GM21529 (cell line): ENCODE measurements at regions not wholly inside any gene's neighbourhood (a gene's known extent, or its start where the extent isn't known, plus 50 kb on each side); places are given as distances from the start of the nearest gene placed in this dataset.
"Not testable (repeated sequence)": the region's sequence is repeated elsewhere in the genome, so short reads cannot be mapped to it uniquely, and the experiment has no call there.

Experiments
- ATAC-seq: cut with Tn5 transposase; IDR thresholded peaks from one replicate; pipeline ENCODE4 v1.9.1; 2021; ENCODE audit not compliant: unreplicated experiment

DNA sequence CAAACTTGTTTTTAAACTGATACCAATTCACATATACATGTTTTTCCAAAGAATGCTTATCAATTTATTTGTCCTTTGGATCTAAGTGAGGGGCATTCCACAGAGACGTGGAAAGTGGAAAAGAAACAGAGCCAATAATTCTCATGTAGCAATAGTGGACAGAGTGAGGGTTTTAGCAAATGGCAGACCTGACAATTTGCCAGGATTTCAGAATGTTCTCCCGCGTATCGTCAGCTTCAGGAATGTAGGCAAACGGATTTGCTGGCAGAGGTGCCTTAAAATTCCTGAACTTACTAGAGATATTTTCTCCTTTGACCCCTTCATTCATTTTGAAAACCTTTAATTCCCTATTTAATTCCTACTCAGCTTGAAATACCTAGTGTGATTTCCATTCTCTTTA is 193.4 kb upstream of the CPHXL start:
- no peak for ATAC-seq

DNA sequence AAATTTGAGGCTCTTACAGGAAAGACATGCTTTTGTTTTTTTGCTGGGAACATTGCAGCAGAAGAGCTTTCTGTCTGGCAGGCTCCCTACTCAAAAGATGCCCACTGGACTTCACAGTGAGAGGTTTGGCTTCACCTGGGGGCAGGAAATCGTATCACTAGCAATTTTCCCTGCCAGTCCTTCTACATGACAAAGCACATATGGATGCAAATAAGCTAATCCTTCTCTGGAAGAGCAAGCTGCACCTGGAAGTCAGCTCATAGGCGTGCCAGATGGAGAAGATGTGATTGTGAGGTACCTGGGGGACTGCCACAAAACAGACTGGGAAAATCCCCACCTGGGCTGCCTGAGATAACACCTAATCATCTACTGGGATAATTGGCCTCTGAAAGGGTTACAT is 195.0 kb upstream of the CPHXL start:
- ATAC-seq = no peak

DNA sequence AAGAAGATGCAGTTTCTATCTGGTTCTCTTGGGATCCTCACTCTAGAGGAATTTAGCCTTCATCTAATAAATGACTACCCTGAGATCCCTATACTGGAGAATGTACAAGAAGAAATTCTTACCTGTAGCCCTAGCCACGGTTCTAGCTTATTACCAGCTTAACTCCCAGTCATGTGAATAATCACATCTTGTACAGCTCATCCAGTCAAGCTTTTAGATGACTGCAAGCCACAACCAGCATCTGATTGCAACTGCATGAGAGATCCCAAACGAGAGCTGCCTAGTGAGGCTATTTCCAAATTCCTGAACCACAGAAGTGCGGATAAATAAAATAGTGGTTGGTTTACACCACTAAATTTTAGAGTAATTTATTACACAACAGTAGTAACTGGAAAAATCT is 196.0 kb upstream of the CPHXL start:
- no peak for ATAC-seq

DNA sequence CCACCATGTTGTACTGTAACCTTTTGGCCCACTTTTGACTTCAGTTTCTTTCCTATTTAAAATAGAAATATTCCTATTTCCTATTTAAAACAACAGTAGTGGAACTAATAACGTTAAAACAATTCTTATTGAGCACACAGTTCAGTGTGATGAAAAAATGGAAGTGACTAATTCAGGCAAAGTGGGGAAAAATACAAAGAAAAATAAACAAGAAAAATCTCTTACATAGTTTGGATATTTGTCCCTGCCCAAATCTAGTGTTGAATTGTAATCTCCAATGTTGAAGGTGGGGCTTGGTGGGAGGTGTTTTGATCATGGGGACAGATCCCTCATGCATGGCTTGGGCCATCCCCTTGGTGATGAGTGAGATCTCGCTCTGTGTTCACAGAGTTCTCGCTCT is 198.1 kb upstream of the CPHXL start:
- ATAC-seq = no peak

DNA sequence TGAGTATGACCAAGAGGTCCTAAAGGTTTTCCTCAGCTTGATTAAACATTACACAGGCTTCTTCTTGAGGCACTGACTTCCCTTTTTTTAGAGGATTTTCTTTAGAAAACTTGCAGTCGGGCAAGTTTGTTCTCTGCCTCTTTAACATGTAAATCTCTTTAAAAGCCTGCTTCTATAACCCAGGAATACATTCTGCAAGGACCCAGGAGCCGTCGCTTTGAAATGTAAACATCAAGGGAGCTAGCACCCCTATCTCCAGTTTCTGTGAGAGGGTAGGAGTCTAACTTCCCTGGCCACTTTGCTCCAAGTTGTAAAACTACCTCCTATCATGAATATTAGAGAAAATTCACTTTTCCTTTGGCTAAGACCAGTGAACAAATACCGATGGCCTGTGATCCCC is 201.5 kb upstream of the CPHXL start:
- no peak for ATAC-seq

DNA sequence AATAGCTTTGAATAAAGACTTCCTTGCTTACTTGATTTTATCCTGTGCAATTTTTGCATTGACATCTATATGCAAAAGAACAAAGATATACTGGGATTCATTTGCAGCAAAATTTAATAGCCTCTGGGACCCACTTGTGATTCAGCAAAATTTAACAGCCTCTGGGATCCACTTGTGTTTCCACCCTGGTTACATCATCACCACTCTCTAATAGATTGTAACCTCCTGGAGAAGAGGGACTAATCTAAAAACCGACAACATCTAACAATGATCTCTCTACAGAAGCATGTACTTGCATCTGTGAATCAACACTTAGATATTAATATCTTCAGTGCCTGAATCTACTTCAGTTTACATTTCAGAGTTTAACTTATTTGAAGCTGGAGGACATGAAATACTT is 202.0 kb upstream of the CPHXL start:
- ATAC-seq = no peak

DNA sequence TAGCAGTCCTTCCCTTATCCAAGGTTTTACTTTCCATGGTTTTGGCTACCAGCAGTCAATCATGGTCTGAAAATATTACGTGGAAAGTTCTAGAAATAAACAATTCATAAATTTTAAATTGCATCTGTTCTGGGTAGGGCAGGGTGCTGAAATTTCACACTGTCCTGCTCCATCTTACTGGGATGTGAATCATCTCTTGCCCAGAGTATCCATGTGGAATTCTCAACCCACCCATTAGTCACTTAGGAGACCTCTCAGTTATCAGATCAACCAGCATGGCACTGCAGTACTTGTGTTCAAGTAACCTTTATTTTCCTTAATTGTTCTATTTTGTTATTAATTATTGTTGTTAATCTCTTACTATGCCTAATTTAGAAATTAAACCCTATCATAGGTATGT is 202.8 kb upstream of the CPHXL start:
- ATAC-seq = no peak

DNA sequence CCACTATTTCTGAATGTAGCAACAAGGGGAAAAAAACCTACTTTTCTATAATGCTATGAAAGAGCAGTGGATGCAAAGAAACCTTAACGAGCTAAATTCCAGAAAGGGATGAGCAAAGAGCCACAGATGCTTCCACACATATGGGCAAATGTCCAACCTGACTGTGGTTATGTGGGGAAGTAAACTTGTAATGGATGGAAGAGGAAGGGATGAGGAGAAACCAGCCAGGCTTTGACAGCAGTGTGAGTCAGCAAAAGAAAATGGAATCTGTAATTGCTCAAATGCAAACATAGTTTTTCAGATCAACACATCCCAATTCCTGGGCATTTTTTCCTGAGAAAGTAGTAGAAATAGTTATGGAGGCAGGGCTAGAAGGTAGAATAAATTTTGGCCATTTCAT is 204.8 kb upstream of the CPHXL start:
- no peak for ATAC-seq

DNA sequence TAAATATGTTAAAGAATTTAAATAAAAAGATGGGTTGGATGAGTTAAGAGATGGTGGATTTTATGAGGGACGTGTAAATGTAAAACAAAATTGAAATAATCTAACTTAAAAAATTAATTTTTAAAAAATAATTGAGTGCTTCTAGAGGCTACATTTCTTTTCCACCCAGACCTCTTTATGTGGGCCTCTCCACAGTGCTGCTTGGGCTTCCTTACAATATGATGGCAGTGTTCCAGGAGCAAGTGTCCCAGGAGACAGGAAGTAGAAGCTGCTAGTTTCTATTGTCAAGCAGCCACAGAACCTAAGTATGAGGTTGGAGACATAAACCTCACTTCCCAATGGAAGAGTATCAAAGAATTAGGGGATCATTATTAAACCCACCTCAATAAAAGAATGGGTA is 205.7 kb upstream of the CPHXL start:
- ATAC-seq = no peak

DNA sequence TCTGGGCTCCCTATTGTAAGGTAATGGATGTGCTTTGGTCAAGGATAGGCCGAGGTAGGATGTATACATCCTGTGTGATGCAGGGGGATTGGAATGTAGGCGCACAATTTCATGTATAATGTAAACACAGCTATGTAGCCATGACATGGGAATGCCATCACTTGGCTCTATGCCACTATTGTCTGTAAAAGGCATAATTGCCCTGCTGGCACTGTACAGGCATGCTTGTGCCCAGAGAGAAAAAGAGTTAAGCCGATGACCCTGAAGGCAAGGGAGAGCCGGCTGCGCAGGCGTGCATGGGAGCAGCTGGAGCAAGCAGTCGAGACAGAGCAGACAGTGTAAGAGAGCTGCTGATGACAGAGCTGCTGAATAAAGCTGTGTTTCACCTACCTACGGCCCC is 212.5 kb upstream of the CPHXL start:
- no peak for ATAC-seq

DNA sequence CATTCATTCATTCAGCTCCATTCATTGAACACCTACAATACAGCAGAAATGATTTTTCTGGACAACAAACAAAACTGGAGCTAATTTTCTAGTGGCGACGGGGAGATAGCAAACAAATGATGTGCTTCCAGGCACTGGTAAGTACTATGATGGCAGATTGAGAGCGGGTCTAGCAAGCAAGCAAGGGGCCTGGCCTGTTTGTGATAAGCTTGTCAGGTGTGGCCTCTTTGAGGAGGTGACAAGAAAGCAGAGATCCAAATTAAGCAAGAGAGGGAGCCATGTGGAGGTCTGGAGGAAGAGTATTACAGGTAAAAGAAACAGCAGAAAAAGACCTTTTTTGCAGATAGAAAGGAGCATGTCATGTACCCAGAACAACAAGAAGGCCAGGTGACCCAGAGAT is 216.1 kb upstream of the CPHXL start:
- ATAC-seq = no peak

DNA sequence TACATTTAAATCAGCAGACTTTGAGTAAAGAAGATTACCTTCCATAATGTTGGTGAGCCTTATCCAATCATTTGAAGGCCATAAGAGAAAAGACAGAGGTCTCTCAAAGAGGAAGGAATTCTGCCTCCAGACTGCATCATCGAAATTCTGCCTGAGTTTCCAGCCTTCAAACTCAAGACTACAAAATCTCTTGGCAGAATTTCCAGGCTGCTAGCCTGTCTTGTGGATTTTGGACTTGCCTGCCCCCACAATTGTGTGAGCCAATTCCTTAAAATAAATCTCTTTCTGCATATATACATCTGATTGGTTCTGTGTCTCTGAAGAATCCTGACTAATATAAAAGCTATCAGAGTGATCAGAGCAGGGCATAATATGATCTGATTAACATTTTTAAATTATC is 216.6 kb upstream of the CPHXL start:
- ATAC-seq = no peak

DNA sequence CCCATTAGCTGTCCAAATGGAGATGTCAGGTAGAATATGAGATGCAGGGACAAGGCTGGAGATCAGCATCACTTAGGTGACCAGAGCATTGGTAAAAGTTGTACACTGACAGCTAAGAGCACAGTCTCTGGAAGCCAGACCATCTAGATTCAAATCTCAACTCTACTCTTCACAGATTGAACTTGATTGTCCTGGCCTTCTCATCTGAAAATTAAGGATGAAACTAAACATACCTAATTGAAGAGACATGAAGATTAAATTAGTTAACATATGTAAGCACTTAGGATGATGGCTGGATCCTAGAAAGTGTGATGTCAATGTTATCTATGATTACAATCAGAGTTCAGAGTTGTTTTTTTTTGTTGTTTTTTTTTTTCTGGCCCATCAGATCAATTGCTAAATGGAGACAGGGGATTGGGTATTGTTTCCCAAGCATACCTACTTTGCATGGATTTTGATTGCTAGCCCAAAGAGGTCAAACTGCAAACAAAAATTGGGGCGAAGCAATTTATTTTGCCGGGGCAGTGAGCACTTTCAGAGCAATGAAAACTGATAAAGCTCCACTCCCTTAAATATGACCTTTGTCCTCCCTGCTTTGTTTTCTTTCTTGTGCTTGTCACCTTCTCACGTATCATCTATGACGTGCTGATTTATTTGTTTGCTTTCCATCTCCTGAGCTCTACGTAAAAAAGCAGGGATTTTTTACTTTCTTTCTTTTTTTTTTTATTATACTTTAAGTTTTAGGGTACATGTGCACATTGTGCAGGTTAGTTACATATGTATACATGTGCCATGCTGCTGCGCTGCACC is 217.6 kb upstream of the CPHXL start:
- ATAC-seq = no peak

DNA sequence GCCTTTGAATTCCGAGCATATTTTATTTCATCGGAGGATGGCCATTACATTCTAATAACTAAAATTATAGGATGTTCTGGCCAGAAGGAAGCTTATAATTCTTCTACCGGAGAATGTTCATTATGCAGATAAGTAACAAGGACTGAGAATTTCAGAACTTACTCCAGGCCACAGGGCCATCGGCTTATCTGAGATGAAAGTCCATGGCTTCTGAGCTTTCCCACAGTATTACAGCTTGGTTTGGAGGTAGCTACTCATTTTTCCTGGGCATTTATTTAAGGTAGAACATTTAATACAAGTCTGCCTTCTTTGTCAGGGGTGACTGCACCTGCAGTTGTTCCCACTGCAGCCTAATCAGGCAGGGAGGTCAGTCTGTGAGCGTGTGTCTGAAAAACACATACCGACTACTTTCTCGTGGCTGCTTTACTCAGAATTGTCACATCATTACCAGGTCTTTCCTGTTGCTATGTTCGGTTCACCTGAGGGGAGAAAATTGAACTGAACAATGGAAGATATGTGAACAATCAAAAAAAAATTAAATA is 219.7 kb upstream of the CPHXL start:
- no peak for ATAC-seq

DNA sequence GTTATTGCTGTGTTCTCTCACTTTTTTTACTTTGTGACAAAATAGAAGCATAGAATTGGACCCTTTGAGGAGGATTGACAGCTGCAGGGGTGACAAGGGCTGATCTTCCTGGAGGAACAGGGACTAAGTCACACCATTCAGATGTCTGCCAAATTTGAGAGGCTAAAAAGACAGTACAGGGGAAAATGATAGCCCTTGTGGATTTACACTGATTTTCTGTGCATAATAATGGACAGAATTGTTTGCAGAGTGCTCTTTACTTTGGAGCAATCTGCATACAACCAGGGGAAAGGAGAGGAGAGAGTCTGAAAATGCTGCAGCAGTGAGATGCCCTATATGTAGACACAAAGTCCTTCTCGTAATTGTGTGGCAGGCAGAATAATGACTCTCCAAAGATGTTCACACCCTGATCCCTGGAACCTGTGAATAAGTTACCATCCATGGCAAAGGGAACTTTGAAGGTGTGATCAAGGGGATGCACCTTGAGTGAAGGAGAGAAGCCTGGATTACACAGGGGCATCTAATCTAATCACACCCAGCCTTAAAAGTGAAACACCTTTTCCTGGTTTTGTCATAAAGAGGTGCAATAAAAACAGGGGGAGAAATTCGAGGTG is 221.4 kb upstream of the CPHXL start:
- ATAC-seq = no peak

DNA sequence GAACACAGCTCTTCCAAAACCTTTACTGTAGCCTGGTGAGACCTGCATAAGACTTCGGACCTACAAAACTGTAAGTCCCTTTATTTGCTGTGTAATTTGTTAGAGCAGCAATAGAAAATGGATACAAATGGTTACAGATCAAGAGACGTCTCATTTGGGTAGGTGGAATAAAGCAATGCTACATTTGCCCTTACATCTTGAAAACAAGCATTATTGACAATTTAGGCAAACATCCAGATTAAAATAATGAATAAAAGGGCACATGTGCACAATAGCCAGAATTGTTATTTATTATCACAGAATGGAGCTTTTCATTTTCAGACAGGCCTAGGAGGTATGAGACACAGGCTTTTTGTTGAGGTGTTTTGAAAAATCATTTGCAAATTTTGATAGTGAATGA is 222.2 kb upstream of the CPHXL start:
- no peak for ATAC-seq

DNA sequence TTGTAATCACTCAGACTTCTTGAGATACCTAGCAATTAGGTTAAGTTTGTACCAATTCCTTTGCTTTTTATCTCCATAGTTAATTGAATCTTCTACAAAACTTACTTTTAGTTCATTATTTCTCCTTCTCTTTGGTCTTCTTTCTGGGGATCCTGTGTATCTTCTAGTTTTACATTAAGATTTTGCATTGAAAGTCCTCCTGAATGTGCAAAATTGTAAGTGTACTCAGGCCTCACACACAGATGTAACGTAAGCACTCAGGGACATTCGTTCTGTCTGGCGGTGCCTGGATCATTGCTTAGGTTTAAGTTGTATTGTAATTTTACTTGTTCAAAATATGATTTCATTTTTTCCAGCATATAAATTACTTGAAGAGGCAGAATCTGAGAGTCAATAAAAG is 222.6 kb upstream of the CPHXL start:
- ATAC-seq = no peak

DNA sequence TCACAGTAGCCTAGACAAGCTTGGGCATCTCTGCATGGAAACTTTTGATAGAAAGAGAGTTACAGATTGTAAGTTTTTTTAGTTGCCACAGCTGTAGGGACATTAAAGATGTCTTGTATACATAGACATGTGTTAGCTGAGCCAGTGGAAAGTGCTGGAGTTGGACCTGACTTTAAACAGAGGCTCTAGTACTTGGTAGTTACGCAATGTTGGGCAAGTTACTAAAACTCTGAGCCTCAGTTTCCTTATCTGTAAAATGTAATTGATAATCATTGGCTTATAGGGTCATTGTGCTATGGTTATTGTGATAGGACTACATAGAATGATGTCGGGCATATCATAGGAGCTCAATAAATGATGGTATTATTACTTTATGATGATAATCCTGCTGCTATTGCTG is 225.8 kb upstream of the CPHXL start:
- no peak for ATAC-seq

DNA sequence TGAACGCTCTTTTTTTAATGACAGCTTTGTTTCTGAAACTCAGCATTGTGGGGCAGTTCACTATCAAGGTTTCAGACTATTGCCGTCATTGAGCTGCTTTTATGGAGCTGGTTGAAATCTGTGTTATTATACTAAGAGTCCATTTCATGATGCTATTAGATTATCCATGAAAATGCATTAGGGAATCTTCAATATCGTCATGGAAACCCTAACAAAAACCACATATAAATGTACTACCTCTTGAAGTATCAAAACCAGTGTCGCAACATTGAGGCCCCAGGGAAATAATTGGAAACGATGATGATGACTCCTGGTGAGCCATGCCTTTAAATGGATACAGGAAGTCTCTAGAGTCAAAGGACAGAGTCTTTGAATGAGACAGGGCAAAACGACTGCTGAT is 231.6 kb upstream of the CPHXL start:
- ATAC-seq = no peak

DNA sequence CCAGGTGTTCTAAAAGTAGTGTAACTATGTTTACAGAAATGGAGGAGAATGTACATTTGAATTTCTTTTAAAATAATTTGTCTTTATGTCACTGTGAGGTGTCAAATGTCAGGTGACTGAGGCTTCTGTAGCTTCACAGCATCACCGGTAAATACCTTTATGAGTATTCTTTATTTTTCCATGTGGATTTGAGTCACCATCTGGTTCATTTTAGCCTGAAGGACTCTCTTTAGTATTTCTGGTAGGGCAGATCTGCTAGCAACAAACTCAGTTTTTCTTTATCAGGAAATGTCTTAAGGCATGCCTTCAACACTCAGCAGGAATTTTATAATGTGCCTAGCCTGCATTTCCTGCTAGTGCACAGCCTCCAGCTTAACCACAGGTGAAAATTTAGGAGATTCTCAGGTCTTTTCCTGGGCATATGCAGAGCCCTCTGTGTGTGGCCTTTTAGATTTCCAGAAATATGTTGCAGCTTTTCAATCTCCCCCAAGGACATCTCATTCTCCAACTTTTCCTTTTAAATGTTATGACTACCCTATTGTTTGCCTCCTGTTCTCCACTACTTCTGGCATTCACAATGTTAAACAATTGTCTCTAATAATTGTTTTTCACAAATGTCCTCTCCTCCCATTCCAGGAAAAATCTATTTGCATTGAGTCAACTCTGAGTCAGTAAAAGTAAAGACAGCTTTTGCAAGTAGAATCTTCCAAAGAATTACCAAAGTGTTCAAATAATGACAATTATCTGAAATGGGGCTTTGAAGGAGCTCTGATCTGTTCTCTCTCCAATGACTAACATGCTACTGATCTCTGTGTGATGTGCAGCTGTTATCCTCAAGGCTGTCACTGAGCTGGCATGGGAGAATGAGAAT is 239.4 kb upstream of the CPHXL start:
- ATAC-seq = no peak

DNA sequence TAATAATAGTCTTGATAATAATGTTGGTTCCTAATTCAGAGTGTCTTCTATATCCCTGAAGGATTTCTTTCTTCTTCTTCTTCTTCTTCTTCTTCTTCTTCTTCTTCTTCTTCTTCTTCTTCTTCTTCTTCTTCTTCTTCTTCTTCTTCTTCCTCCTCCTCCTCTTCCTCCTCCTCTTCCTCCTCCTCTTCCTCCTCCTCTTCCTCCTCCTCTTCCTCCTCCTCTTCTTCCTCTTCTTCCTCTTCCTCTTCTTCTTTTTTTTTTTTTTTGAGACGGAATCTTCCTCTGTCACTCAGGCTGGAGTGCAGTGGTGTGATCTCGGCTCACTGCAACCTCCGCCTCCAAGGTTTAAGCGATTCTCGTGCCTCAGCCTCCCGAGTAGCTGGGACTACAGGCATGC is 242.8 kb upstream of the CPHXL start:
- ATAC-seq = not testable (repeated sequence)

DNA sequence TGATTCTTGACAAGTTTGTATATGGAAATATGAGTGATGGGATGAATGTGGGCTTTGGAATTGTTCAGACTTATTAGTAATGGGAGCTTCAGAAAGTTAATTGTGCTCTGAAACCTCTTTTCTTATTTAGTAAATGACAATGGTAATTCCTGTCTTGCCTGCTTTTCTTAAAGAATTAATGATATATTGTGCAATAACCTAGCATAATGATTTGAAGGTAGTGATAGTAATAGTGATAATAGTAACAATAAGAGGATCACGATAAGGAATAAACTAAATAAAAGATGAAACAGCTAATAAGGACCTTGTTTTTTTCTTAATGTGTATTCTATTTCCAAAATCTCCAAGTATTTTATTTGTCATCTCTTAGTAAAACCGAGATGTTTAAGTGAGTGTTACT is 245.0 kb upstream of the CPHXL start:
- ATAC-seq = no peak
